Sigmoid colon (tissue), 4 donors: ENCODE measurements at regions not wholly inside any gene's neighbourhood (a gene's known extent, or its start where the extent isn't known, plus 50 kb on each side); places are given as distances from the start of the nearest gene placed in this dataset.

ENCODE experiments used
- CTCF ChIP-seq, 4 experiments: fragments of 450-650 bp in 3 of 4; fragments of 200-600 bp in 1 of 4; IDR thresholded peaks; one replicate each; pipeline ENCODE4 v1.5.1; 2016 to 2019; ENCODE audit warnings: antibody characterized with exemption in 4 of 4, mild to moderate bottlenecking in 3 of 4, moderate library complexity in 2 of 4
- POLR2A ChIP-seq, 2 donors: fragments of 450-650 bp; IDR thresholded peaks; one replicate each; pipeline ENCODE4 v1.6.1; 2016; ENCODE audit warnings: antibody characterized with exemption in 2 of 2, mild to moderate bottlenecking in 2 of 2, moderate library complexity in 2 of 2
- POLR2AphosphoS5 ChIP-seq, 4 donors: sonication (generic); formaldehyde crosslinking; IDR thresholded peaks; one replicate each; pipeline ENCODE4 v1.6.1; 2017; ENCODE audit warnings: antibody characterized with exemption in 4 of 4

- no peak for TF ChIP-seq POLR2AphosphoS5 (IDR thresholded peaks at IDR 0.05)
- TF ChIP-seq CTCF (IDR thresholded peaks at IDR 0.05), result no peak
- no peak for TF ChIP-seq POLR2A (IDR thresholded peaks at IDR 0.05)
Observed at GRCh38 chr12:76156726-76157125, 72.2 kb upstream of the NAP1L1 start.
